ENCODE measurements at regions not wholly inside any gene's neighbourhood (a gene's known extent, or its start where the extent isn't known, plus 50 kb on each side); places are given as distances from the start of the nearest gene placed in this dataset.

GRCh38 chr13:86737334-86737932 is 933.7 kb upstream of the SLITRK5 start:
- no peak for DNase-seq (ENCODE audit: low spot score)

- DNase-seq (ENCODE audit: low spot score): no peak
These were observed 929.3 kb upstream of the SLITRK5 start for GRCh38 chr13:86741762-86742285.

- DNase-seq (ENCODE audit: low spot score): peak; percentile 45
These were observed 913.8 kb upstream of the SLITRK5 start for GRCh38 chr13:86757236-86757978.

GRCh38 chr13:86758116-86758515 is 913.1 kb upstream of the SLITRK5 start:
- no peak for DNase-seq (ENCODE audit: low spot score)

- no peak for DNase-seq (ENCODE audit: low spot score)
These were observed 910.6 kb upstream of the SLITRK5 start for GRCh38 chr13:86760620-86761019.

- peak; percentile 11 for DNase-seq (ENCODE audit: low spot score)
These were observed 905.7 kb upstream of the SLITRK5 start for GRCh38 chr13:86765462-86765861.

GRCh38 chr13:86788616-86789015 is 882.6 kb upstream of the SLITRK5 start:
- DNase-seq (ENCODE audit: low spot score): no peak

GRCh38 chr13:86792153-86792651 is 879.0 kb upstream of the SLITRK5 start:
- no peak for DNase-seq (ENCODE audit: low spot score)

- DNase-seq (ENCODE audit: low spot score): no peak
These were observed 875.3 kb upstream of the SLITRK5 start for GRCh38 chr13:86795858-86796257.

GRCh38 chr13:86810361-86810760 is 860.8 kb upstream of the SLITRK5 start:
- DNase-seq (ENCODE audit: low spot score): no peak

- DNase-seq (ENCODE audit: low spot score): no peak
These were observed 858.0 kb upstream of the SLITRK5 start for GRCh38 chr13:86813198-86813597.

- no peak for DNase-seq (ENCODE audit: low spot score)
These were observed 845.8 kb upstream of the SLITRK5 start for GRCh38 chr13:86825410-86825809.

GRCh38 chr13:86826232-86826631 is 844.9 kb upstream of the SLITRK5 start:
- no peak for DNase-seq (ENCODE audit: low spot score)

- DNase-seq (ENCODE audit: low spot score): no peak
These were observed 841.1 kb upstream of the SLITRK5 start for GRCh38 chr13:86830046-86830445.

- no peak for DNase-seq (ENCODE audit: low spot score)
These were observed 840.1 kb upstream of the SLITRK5 start for GRCh38 chr13:86831084-86831483.

- DNase-seq (ENCODE audit: low spot score): no peak
These were observed 832.6 kb upstream of the SLITRK5 start for GRCh38 chr13:86838411-86839120.

- DNase-seq (ENCODE audit: low spot score): no peak
These were observed 832.0 kb upstream of the SLITRK5 start for GRCh38 chr13:86839221-86839620.

GRCh38 chr13:86840250-86841191 is 830.6 kb upstream of the SLITRK5 start:
- no peak for DNase-seq (ENCODE audit: low spot score)

- no peak for DNase-seq (ENCODE audit: low spot score)
These were observed 829.9 kb upstream of the SLITRK5 start for GRCh38 chr13:86841264-86841663.

GRCh38 chr13:86846501-86846900 is 824.7 kb upstream of the SLITRK5 start:
- no peak for DNase-seq (ENCODE audit: low spot score)

GRCh38 chr13:86848716-86849115 is 822.5 kb upstream of the SLITRK5 start:
- DNase-seq (ENCODE audit: low spot score): no peak

- DNase-seq (ENCODE audit: low spot score): no peak
These were observed 814.2 kb upstream of the SLITRK5 start for GRCh38 chr13:86856991-86857390.
